22Rv1 (cell line): ENCODE measurements at regions not wholly inside any gene's neighbourhood (a gene's known extent, or its start where the extent isn't known, plus 50 kb on each side); places are given as distances from the start of the nearest gene placed in this dataset.

Experiments used
- CTCF ChIP-seq: fragments of 450-650 bp; IDR thresholded peaks from 2 replicates; pipeline ENCODE4 v1.5.1; 2017; ENCODE audit warnings: mild to moderate bottlenecking
- ZFX ChIP-seq: fragments of 450-650 bp; IDR thresholded peaks from 2 replicates; pipeline ENCODE4 v1.6.1; 2017; ENCODE audit warnings: antibody characterized with exemption, borderline replicate concordance

GRCh38 chr11:109747839-109748238 lies 325.8 kb downstream of the C11orf87 start:
- no peak for TF ChIP-seq CTCF
- no peak for TF ChIP-seq ZFX
